BLaER1 treated with 17β-estradiol and CSF1 and Interleukin-3, amounts not matched to agents 10 nM and 100 nM (cell line): ENCODE measurements at regions not wholly inside any gene's neighbourhood (a gene's known extent, or its start where the extent isn't known, plus 50 kb on each side); places are given as distances from the start of the nearest gene placed in this dataset.
"Not testable (repeated sequence)": the region's sequence is repeated elsewhere in the genome, so short reads cannot be mapped to it uniquely, and the experiment has no call there.

ENCODE experiments used
- H3K27ac ChIP-seq, 11 experiments: shearing (Covaris generic); formaldehyde crosslinking; 2 replicates each; pipeline ENCODE4 v1.8.1; 2022
- H3K27me3 ChIP-seq, 11 experiments: shearing (Covaris generic); formaldehyde crosslinking; 2 replicates each; pipeline ENCODE4 v1.8.1; 2022
- H3K36me3 ChIP-seq, 11 experiments: shearing (Covaris generic); formaldehyde crosslinking; 2 replicates each; pipeline ENCODE4 v1.8.1; 2022
- H3K4me1 ChIP-seq, 10 experiments: shearing (Covaris generic); formaldehyde crosslinking; 2 replicates each; pipeline ENCODE4 v1.8.1; 2022
- H3K4me2 ChIP-seq, 11 experiments: shearing (Covaris generic); formaldehyde crosslinking; 2 replicates each; pipeline ENCODE4 v1.8.1; 2022
- H3K4me3 ChIP-seq, 10 experiments: shearing (Covaris generic); formaldehyde crosslinking; 2 replicates each; pipeline ENCODE4 v1.8.1; 2022
- H3K9ac ChIP-seq, 11 experiments: shearing (Covaris generic); formaldehyde crosslinking; 2 replicates each; pipeline ENCODE4 v1.8.1; 2022
- H3K9me3 ChIP-seq, 11 experiments: shearing (Covaris generic); formaldehyde crosslinking; replicated peaks in 1 of 11; 2 replicates each; pipeline ENCODE4 v1.8.1; 2022
- H4K20me1 ChIP-seq, 11 experiments: shearing (Covaris generic); formaldehyde crosslinking; 2 replicates each; pipeline ENCODE4 v1.8.1; 2022
- Cebpa-rat ChIP-seq, 11 experiments: shearing (Covaris generic); IDR thresholded peaks; 2 replicates each; pipeline ENCODE4 v1.8.1; 2022

- Histone ChIP-seq H3K9ac (no peak overlapping the region), H3K4me2 (no peak overlapping the region), H3K27ac (no peak overlapping the region), H4K20me1 (no peaks in the 10 kb centered on the region), H3K4me1 (no peaks in the 10 kb centered on the region), H3K36me3 (no peaks in the 10 kb centered on the region), H3K9me3 (peaks cover 0 to 23% (median 11%) of the 10 kb centered on the region in 11 experiments; a peak in 15 of 22 replicates), H3K4me3 (no peak overlapping the region), H3K27me3 (no peaks in the 10 kb centered on the region)
- no peak for TF ChIP-seq Cebpa-rat (IDR thresholded peaks at IDR 0.05)
Observed at GRCh38 chr4:20180509-20180908, 71.2 kb upstream of the SLIT2 start.

GRCh38 chr4:20178902-20179576 is 72.7 kb upstream of the SLIT2 start:
- Histone ChIP-seq H3K36me3 (no peaks in the 10 kb centered on the region), H3K4me2 (no peak overlapping the region), H3K27ac (no peak overlapping the region), H3K27me3 (no peaks in the 10 kb centered on the region), H3K4me1 (no peaks in the 10 kb centered on the region), H3K4me3 (no peak overlapping the region), H3K9ac (no peak overlapping the region), H3K9me3 (peaks cover 0 to 23% (median 11%) of the 10 kb centered on the region in 11 experiments; a peak in 15 of 22 replicates), H4K20me1 (no peaks in the 10 kb centered on the region)
- TF ChIP-seq Cebpa-rat (IDR thresholded peaks at IDR 0.05), result no peak

- no peak for TF ChIP-seq Cebpa-rat (IDR thresholded peaks at IDR 0.05)
- no peak overlapping the region for H3K27ac ChIP-seq
- no peak overlapping the region for H3K9ac ChIP-seq
- H3K4me1 ChIP-seq, result no peaks in the 10 kb centered on the region
- H3K27me3 ChIP-seq, result no peaks in the 10 kb centered on the region
- H3K4me3 ChIP-seq, result no peak overlapping the region
- no peak overlapping the region for H3K4me2 ChIP-seq
- no peaks in the 10 kb centered on the region for H3K36me3 ChIP-seq
- no peaks in the 10 kb centered on the region for H4K20me1 ChIP-seq
- H3K9me3 ChIP-seq, result peaks cover 0 to 23% (median 11%) of the 10 kb centered on the region in 11 experiments; a peak in 15 of 22 replicates
Observed at GRCh38 chr4:20176881-20177280, 74.8 kb upstream of the SLIT2 start.

- no peak overlapping the region for H3K27ac ChIP-seq
Observed at GRCh38 chr4:20172070-20172760, 79.5 kb upstream of the SLIT2 start.

GRCh38 chr4:20166544-20166943 is 85.2 kb upstream of the SLIT2 start:
- no peak overlapping the region for H3K9ac ChIP-seq
- no peaks in the 10 kb centered on the region for H4K20me1 ChIP-seq
- no peak overlapping the region for H3K4me3 ChIP-seq
- TF ChIP-seq Cebpa-rat (IDR thresholded peaks at IDR 0.05), result no peak
- 0 out of 20 replicates have a peak, but pooled peaks cover 0 to 5% (median 0%) of the 10 kb centered on the region in 10 experiments for H3K4me1 ChIP-seq
- no peaks in the 10 kb centered on the region for H3K9me3 ChIP-seq
- H3K36me3 ChIP-seq, result no peaks in the 10 kb centered on the region
- H3K27ac ChIP-seq, result no peak overlapping the region
- H3K27me3 ChIP-seq, result no peaks in the 10 kb centered on the region
- no peak overlapping the region for H3K4me2 ChIP-seq

More at GRCh38 chr4:20172070-20172760, 79.5 kb upstream of the SLIT2 start:
- Histone ChIP-seq H3K9ac (no peak overlapping the region), H4K20me1 (no peaks in the 10 kb centered on the region), H3K9me3 (peaks cover 0 to 13% (median 0%) of the 10 kb centered on the region in 11 experiments; a peak in 2 of 22 replicates), H3K4me1 (no peaks in the 10 kb centered on the region), H3K27me3 (no peaks in the 10 kb centered on the region), H3K36me3 (no peaks in the 10 kb centered on the region), H3K4me2 (no peak overlapping the region), H3K4me3 (no peak overlapping the region)
- TF ChIP-seq Cebpa-rat (IDR thresholded peaks at IDR 0.05), result no peak

GRCh38 chr4:20159516-20159915 is 92.2 kb upstream of the SLIT2 start:
- H4K20me1 ChIP-seq, result no peaks in the 10 kb centered on the region
- H3K9me3 ChIP-seq, result no peaks in the 10 kb centered on the region
- no peak overlapping the region for H3K27ac ChIP-seq
- H3K4me1 ChIP-seq, result no peaks in the 10 kb centered on the region
- H3K9ac ChIP-seq, result no peak overlapping the region
- H3K4me2 ChIP-seq, result no peak overlapping the region
- H3K27me3 ChIP-seq, result no peaks in the 10 kb centered on the region
- H3K4me3 ChIP-seq, result no peak overlapping the region
- TF ChIP-seq Cebpa-rat (IDR thresholded peaks at IDR 0.05), result no peak
- H3K36me3 ChIP-seq, result no peaks in the 10 kb centered on the region

- Histone ChIP-seq H3K27ac (no peak overlapping the region), H3K4me2 (no peak overlapping the region), H3K36me3 (no peaks in the 10 kb centered on the region), H4K20me1 (no peaks in the 10 kb centered on the region), H3K4me3 (no peak overlapping the region), H3K4me1 (no peaks in the 10 kb centered on the region), H3K9me3 (no peaks in the 10 kb centered on the region), H3K9ac (no peak overlapping the region), H3K27me3 (no peaks in the 10 kb centered on the region)
- TF ChIP-seq Cebpa-rat (IDR thresholded peaks at IDR 0.05), result no peak
Observed at GRCh38 chr4:20158195-20158594, 93.5 kb upstream of the SLIT2 start.

- no peaks in the 10 kb centered on the region for H3K27me3 ChIP-seq
- no peaks in the 10 kb centered on the region for H3K36me3 ChIP-seq
- H3K4me2 ChIP-seq, result no peak overlapping the region
- no peak overlapping the region for H3K9ac ChIP-seq
- no peak overlapping the region for H3K4me3 ChIP-seq
- no peaks in the 10 kb centered on the region for H4K20me1 ChIP-seq
- no peaks in the 10 kb centered on the region for H3K9me3 ChIP-seq
- no peaks in the 10 kb centered on the region for H3K4me1 ChIP-seq
- no peak for TF ChIP-seq Cebpa-rat (IDR thresholded peaks at IDR 0.05)
- no peak overlapping the region for H3K27ac ChIP-seq
Observed at GRCh38 chr4:20151436-20151835, 100.3 kb upstream of the SLIT2 start.

DNA sequence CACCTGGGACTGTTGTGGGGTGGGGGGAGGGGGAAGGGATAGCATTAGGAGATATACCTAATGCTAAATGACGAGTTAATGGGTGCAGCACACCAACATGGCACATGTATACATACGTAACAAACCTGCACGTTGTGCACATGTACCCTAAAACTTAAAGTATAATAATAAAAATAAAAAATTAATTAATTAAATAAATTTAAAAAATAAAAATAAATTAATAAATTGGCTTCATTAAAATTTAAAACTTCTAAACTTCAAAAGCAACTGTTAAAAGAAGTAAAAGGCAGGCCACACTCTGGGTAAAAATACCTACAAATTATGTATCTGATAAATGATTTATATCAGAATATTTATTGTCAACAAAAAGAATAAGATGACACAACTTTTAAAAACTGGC is 102.6 kb upstream of the SLIT2 start:
- H3K4me2 ChIP-seq, H3K36me3 ChIP-seq, H3K27me3 ChIP-seq, H4K20me1 ChIP-seq, H3K9ac ChIP-seq, H3K27ac ChIP-seq, H3K4me1 ChIP-seq, H3K4me3 ChIP-seq: not testable (repeated sequence)
- peaks cover 0 to 13% (median 4%) of the 10 kb centered on the region in 11 experiments; a peak in 8 of 22 replicates for H3K9me3 ChIP-seq

DNA sequence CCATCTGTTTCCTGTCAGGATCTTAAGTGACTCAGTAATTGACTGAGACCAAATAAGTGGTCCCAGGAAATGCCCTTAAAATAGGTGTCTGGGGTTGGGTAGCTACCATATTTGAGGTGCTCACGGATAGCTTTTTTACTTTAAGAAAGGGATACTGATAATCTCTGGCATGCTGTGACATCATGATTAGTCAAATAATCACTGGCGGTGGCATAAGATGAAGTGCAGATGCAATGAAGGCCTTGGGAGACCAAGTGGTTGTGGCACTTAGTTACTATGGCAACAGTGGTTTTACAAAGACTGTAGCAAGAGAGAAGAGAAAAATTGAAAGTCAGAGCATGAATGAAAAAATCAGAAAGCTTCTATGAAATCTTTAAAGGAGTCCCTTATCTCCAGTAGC is 114.5 kb upstream of the SLIT2 start:
- Histone ChIP-seq H4K20me1 (no peaks in the 10 kb centered on the region), H3K9me3 (peaks cover 3 to 14% (median 4%) of the 10 kb centered on the region in 11 experiments; a peak in 17 of 22 replicates), H3K4me2 (no peak overlapping the region), H3K4me1 (no peaks in the 10 kb centered on the region), H3K27ac (no peak overlapping the region), H3K27me3 (no peaks in the 10 kb centered on the region), H3K4me3 (no peak overlapping the region), H3K36me3 (no peaks in the 10 kb centered on the region), H3K9ac (no peak overlapping the region)
- TF ChIP-seq Cebpa-rat (IDR thresholded peaks at IDR 0.05), result no peak
